ENCODE measurements at regions not wholly inside any gene's neighbourhood (a gene's known extent, or its start where the extent isn't known, plus 50 kb on each side); places are given as distances from the start of the nearest gene placed in this dataset.

DNA sequence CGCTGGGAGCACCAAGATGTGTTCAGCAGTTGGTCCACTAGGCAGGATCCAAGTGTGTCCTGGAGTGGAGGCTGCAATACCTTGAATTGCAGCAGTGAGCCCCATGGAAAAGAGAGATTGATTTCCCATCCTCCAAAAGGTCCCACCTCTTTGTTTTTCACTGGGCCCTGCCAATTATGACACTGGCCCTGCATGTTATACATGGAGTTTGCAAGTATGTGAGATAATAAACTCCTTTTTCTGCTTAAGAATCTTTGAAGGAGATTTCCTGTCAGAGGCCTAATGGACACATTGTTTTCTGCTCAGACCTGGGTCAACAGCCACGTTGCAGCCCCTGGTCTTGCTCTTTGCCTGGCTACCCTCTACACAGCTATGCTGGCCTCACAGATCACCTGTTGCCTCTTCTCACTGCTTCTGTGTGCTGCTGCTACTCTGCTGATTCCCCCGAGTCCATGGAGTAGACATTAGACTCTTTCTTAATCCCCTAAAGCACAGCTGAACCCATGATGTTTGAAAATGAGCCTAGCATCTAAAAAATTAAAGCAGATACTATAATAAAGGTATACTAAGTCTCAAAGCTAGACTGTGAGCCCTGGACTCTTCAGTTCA lies 341.9 kb upstream of the CDH11 start:
- TF ChIP-seq CTCF (IDR thresholded peaks at IDR 0.05) = no peak
- no peak for TF ChIP-seq POLR2A (IDR thresholded peaks at IDR 0.05)
